Spleen (tissue), 7 donors: ENCODE measurements at regions not wholly inside any gene's neighbourhood (a gene's known extent, or its start where the extent isn't known, plus 50 kb on each side); places are given as distances from the start of the nearest gene placed in this dataset.

Experiments used
- POLR2A ChIP-seq, 3 donors: fragments of 450-650 bp; IDR thresholded peaks; one replicate each; pipeline ENCODE4 v1.5.1; 2017; ENCODE audit warnings: antibody characterized with exemption in 3 of 3, mild to moderate bottlenecking in 1 of 3
- TF ChIP-seq, protein P1 (sequence below), 11 experiments: fragments of 200-600 bp in 7 of 11; fragments of 450-650 bp in 4 of 11; sonication (generic) in 4 of 11; IDR thresholded peaks in 8 of 11; conservative IDR thresholded peaks in 3 of 11; 1 replicate in 7 of 11; 2 replicates in 4 of 11; pipeline versions ENCODE4 v1.4.0 to v1.8.0; 2016 to 2021; ENCODE audit warnings: antibody characterized with exemption in 11 of 11, inconsistent platforms in 4 of 11, mild to moderate bottlenecking in 1 of 11
- donor health status: DM: no; HTN: no; CAD: no; lungs with moderate emphysema.
- donor health status: DM: no; HTN: no; CAD: no.
- donor health status: DM: no; HTN: no; CAD: no.

DNA sequence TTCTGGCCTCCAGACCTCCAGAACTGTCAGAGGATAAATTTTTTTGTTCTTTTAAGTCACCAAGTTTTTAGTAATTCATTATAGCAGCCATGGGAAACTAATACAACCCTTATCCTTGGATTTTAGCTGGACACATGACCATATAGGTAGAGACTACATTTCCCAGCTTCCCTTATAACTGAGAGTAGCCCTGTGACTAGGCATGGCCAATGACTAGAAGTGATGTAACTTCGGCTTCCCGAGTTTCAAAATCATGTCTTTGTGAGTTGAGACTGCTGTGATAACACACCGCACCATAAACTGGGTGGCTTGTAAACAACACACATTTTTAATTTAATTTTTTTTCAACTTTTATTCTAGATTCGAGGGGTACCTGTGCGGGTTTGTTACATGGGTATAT lies 134.0 kb upstream of the SERTAD2 start:
- TF ChIP-seq, protein P1, sequence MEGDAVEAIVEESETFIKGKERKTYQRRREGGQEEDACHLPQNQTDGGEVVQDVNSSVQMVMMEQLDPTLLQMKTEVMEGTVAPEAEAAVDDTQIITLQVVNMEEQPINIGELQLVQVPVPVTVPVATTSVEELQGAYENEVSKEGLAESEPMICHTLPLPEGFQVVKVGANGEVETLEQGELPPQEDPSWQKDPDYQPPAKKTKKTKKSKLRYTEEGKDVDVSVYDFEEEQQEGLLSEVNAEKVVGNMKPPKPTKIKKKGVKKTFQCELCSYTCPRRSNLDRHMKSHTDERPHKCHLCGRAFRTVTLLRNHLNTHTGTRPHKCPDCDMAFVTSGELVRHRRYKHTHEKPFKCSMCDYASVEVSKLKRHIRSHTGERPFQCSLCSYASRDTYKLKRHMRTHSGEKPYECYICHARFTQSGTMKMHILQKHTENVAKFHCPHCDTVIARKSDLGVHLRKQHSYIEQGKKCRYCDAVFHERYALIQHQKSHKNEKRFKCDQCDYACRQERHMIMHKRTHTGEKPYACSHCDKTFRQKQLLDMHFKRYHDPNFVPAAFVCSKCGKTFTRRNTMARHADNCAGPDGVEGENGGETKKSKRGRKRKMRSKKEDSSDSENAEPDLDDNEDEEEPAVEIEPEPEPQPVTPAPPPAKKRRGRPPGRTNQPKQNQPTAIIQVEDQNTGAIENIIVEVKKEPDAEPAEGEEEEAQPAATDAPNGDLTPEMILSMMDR (IDR thresholded peaks at IDR 0.05 in 8 of 11, conservative IDR thresholded peaks at IDR 0.05 in 3 of 11), result no peak
- no peak for TF ChIP-seq POLR2A (IDR thresholded peaks at IDR 0.05)
